ENCODE measurements at regions not wholly inside any gene's neighbourhood (a gene's known extent, or its start where the extent isn't known, plus 50 kb on each side); places are given as distances from the start of the nearest gene placed in this dataset.

- ChIA-PET POLR2A (ENCODE audit: unreplicated experiment) (no interaction called here), CTCF (no interaction called here)
- Histone ChIP-seq H4K91ac (ENCODE audit: insufficient read depth, low read depth, low read length) (no peak overlapping the region), H3K4ac (ENCODE audit: low read depth, low read length) (no peak overlapping the region), H4K8ac (ENCODE audit: low read depth in 2 of 2, low read length in 2 of 2) (no peak overlapping the region), H3K9ac (ENCODE audit: low read depth, low read length) (no peak overlapping the region), H3K18ac (ENCODE audit: low read depth, low read length) (no peak overlapping the region), H3K4me2 (ENCODE audit: low read depth, low read length) (no peak overlapping the region), H3K9me3 (ENCODE audit: control insufficient read depth, insufficient read depth, low read length) (no peaks in the 10 kb centered on the region), H4K20me1 (ENCODE audit: insufficient read depth, low read length) (no peaks in the 10 kb centered on the region), H4K5ac (ENCODE audit: low read depth, low read length) (no peak overlapping the region), H2BK15ac (ENCODE audit: low read depth, low read length) (no peak overlapping the region), H3K79me1 (ENCODE audit: low read depth in 1 of 2, low read length in 2 of 2) (no peaks in the 10 kb centered on the region), H3K36me3 (ENCODE audit: control insufficient read depth, insufficient read depth, low read length) (no peaks in the 10 kb centered on the region), H3K4me1 (ENCODE audit: control insufficient read depth, insufficient read depth, low read length) (no peaks in the 10 kb centered on the region), H3K56ac (ENCODE audit: extremely low read depth, insufficient read depth, low read length) (no peak overlapping the region), H3K9me1 (ENCODE audit: insufficient read depth, low read length) (no peaks in the 10 kb centered on the region), H2BK5ac (ENCODE audit: low read depth, low read length, poor library complexity, severe bottlenecking) (no peak overlapping the region), H2AK5ac (ENCODE audit: low read depth, low read length) (no peak overlapping the region), H2BK120ac (ENCODE audit: low read depth, low read length) (no peak overlapping the region), H2AK9ac (replicated peaks; ENCODE audit: low read depth, low read length, poor library complexity) (no peak overlapping the region), H3K27me3 (ENCODE audit: control insufficient read depth, insufficient read depth, low read length) (peaks cover 41% of the 10 kb centered on the region), H3K14ac (replicated peaks; ENCODE audit: low read depth, low read length) (no peak overlapping the region), H2BK20ac (ENCODE audit: low read depth, low read length) (no peak overlapping the region), H3K23ac (ENCODE audit: low read depth, low read length) (no peak overlapping the region), H2AFZ (replicated peaks; ENCODE audit: low read length, poor library complexity) (no peak overlapping the region), H3K4me3 (ENCODE audit: insufficient read depth, low read depth, low read length) (no peak overlapping the region), H3K27ac (ENCODE audit: insufficient read depth, low read length) (no peak overlapping the region)
- dilution Hi-C loops (cut with HindIII; ENCODE audit: low sequenced_read_pairs, unreplicated experiment) (no loop called here), intact Hi-C loops (cut with micrococcal nuclease) (no loop called here), in situ Hi-C loops (cut with MboI; ENCODE audit: low sequenced_read_pairs) (no loop called here)
- TF ChIP-seq USF2 (IDR thresholded peaks at IDR 0.05; ENCODE audit: low read depth, low read length) (no peak), MXI1 (IDR thresholded peaks at IDR 0.05; ENCODE audit: borderline replicate concordance, low read depth, low read length) (no peak)
- no CpG with 5 or more reads among the region's 9 CpGs for WGBS, 2 experiments (ENCODE audit: extremely low coverage in 2 of 2, insufficient read length in 1 of 2)
- no peak for ATAC-seq (ENCODE audit: low read depth)
- no peak for DNase-seq
- no TSS peak for BruUV-seq (replicated peaks)
Observed at GRCh38 chr9:109560470-109561132, 62.5 kb upstream of the PTPN3 start.

Measured in IMR-90 (cell line).